ENCODE measurements at regions not wholly inside any gene's neighbourhood (a gene's known extent, or its start where the extent isn't known, plus 50 kb on each side); places are given as distances from the start of the nearest gene placed in this dataset.

- intact Hi-C loops (cut with DNase I) = no loop called here
- Histone ChIP-seq H3K36me3 (ENCODE audit: insufficient read depth in 1 of 2, low read depth in 1 of 2) (no peaks in the 10 kb centered on the region), H3K4me3 (no peak overlapping the region), H3K27ac (no peak overlapping the region), H3K9me3 (no peaks in the 10 kb centered on the region), H3K4me1 (no peaks in the 10 kb centered on the region), H3K27me3 (ENCODE audit: insufficient read depth in 3 of 3, low read length in 2 of 3) (no peaks in the 10 kb centered on the region)
- ATAC-seq (no peak), DNase-seq (no peak)
- 96 to 100% (median 98%) methylated on average over 1 of the region's 1 CpG for WGBS, 3 donors
- no peak for TF ChIP-seq CTCF (IDR thresholded peaks at IDR 0.05)
These were observed 442.3 kb downstream of the CDH26 start for GRCh38 chr20:60400567-60400966.

GRCh38 chr20:60402189-60403058, 444.2 kb downstream of the CDH26 start:
- Histone ChIP-seq H3K27ac (no peak overlapping the region), H3K4me1 (no peaks in the 10 kb centered on the region), H3K27me3 (ENCODE audit: insufficient read depth in 3 of 3, low read length in 2 of 3) (no peaks in the 10 kb centered on the region), H3K4me3 (no peak overlapping the region), H3K9me3 (no peaks in the 10 kb centered on the region), H3K36me3 (ENCODE audit: insufficient read depth in 1 of 2, low read depth in 1 of 2) (no peaks in the 10 kb centered on the region)
- TF ChIP-seq CTCF (IDR thresholded peaks at IDR 0.05) = no peak
- intact Hi-C loops (cut with DNase I) = no loop called here
- DNase-seq (no peak), ATAC-seq (no peak)
- 78 to 83% (median 83%) methylated on average over 8 of the region's 8 CpGs for WGBS, 3 donors

GRCh38 chr20:60403105-60403741, 445.0 kb downstream of the CDH26 start:
- H3K4me1 ChIP-seq = no peaks in the 10 kb centered on the region
- intact Hi-C loops (cut with DNase I) = no loop called here
- WGBS, 3 donors = 28 to 49% (median 38%) methylated on average over 8 of the region's 8 CpGs
- no peaks in the 10 kb centered on the region for H3K27me3 ChIP-seq (ENCODE audit: insufficient read depth in 3 of 3, low read length in 2 of 3)
- TF ChIP-seq CTCF (IDR thresholded peaks at IDR 0.05) = no peak
- no peak for ATAC-seq
- no peaks in the 10 kb centered on the region for H3K9me3 ChIP-seq
- H3K27ac ChIP-seq = no peak overlapping the region
- DNase-seq = no peak
- H3K36me3 ChIP-seq (ENCODE audit: insufficient read depth in 1 of 2, low read depth in 1 of 2) = no peaks in the 10 kb centered on the region
- H3K4me3 ChIP-seq = no peak overlapping the region

GRCh38 chr20:60407011-60407771, 449.0 kb downstream of the CDH26 start:
- ATAC-seq (no peak), DNase-seq (no peak)
- intact Hi-C loops (cut with DNase I) = no loop called here
- H3K27ac ChIP-seq = no peak overlapping the region
- H3K4me1 ChIP-seq = no peaks in the 10 kb centered on the region
- peaks cover 3% of the 10 kb centered on the region for H3K9me3 ChIP-seq
- no peaks in the 10 kb centered on the region for H3K36me3 ChIP-seq (ENCODE audit: insufficient read depth in 1 of 2, low read depth in 1 of 2)
- 82 to 86% (median 84%) methylated on average over 9 to 10 of the region's 10 CpGs for WGBS, 3 donors
- no peaks in the 10 kb centered on the region for H3K27me3 ChIP-seq (ENCODE audit: insufficient read depth in 3 of 3, low read length in 2 of 3)
- no peak for TF ChIP-seq CTCF (IDR thresholded peaks at IDR 0.05)
- H3K4me3 ChIP-seq = no peak overlapping the region
